ENCODE measurements at regions not wholly inside any gene's neighbourhood (a gene's known extent, or its start where the extent isn't known, plus 50 kb on each side); places are given as distances from the start of the nearest gene placed in this dataset.

DNA sequence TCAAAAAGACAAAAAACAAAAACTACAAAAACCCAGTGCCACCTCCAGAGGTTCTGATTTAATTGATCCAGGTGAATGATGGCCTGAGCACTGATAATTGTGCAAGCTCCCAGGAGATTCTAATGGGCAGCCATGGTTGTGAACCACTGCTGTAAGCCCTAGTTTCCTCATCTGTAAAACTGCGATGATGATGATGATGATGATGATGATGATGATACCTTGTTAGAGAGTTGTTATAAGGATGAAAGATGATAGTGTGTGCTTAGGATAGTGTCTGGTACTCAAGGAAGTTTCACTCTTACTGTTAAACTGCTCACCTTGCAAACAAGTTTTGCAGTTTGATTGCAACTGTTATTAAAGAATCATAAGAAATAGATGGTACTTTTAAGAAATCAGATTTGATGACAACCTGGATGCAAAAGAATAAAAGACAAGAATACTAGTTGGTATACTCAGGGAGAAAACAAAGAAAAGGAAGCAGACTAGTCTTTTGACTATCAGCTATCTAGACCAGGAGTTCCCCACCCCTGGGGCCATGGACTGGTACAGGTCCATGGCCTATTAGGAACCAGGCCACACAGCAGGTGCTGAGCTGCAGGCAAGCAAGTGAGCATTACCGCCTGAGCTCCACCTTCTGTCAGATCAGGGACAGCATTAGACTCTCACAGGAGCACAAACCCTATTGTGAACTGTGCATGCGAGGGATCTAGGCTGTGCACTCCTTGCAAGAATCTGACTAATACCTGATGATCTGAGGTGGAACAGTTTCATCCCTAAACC is 98.0 kb downstream of the OR2K2 start:
- TF ChIP-seq JUND (IDR thresholded peaks at IDR 0.05) (no peak), HNF4G (IDR thresholded peaks at IDR 0.05) (no peak), NR2F2 (IDR thresholded peaks at IDR 0.05) (no peak), RXRA (IDR thresholded peaks at IDR 0.05) (no peak), SP1 (IDR thresholded peaks at IDR 0.05) (no peak), CTCF (IDR thresholded peaks at IDR 0.05; ENCODE audit: low read depth, low read length, missing input control) (no peak), EGR1 (IDR thresholded peaks at IDR 0.05; ENCODE audit: low read depth in 2 of 2) (no peak)
- TF ChIP-seq, protein P1, sequence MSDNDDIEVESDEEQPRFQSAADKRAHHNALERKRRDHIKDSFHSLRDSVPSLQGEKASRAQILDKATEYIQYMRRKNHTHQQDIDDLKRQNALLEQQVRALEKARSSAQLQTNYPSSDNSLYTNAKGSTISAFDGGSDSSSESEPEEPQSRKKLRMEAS (IDR thresholded peaks at IDR 0.05), result no peak
- TF ChIP-seq, protein P2, sequence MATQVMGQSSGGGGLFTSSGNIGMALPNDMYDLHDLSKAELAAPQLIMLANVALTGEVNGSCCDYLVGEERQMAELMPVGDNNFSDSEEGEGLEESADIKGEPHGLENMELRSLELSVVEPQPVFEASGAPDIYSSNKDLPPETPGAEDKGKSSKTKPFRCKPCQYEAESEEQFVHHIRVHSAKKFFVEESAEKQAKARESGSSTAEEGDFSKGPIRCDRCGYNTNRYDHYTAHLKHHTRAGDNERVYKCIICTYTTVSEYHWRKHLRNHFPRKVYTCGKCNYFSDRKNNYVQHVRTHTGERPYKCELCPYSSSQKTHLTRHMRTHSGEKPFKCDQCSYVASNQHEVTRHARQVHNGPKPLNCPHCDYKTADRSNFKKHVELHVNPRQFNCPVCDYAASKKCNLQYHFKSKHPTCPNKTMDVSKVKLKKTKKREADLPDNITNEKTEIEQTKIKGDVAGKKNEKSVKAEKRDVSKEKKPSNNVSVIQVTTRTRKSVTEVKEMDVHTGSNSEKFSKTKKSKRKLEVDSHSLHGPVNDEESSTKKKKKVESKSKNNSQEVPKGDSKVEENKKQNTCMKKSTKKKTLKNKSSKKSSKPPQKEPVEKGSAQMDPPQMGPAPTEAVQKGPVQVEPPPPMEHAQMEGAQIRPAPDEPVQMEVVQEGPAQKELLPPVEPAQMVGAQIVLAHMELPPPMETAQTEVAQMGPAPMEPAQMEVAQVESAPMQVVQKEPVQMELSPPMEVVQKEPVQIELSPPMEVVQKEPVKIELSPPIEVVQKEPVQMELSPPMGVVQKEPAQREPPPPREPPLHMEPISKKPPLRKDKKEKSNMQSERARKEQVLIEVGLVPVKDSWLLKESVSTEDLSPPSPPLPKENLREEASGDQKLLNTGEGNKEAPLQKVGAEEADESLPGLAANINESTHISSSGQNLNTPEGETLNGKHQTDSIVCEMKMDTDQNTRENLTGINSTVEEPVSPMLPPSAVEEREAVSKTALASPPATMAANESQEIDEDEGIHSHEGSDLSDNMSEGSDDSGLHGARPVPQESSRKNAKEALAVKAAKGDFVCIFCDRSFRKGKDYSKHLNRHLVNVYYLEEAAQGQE (IDR thresholded peaks at IDR 0.05), result no peak
- DNase-seq (ENCODE audit: low spot score), result no peak
- Histone ChIP-seq H3K4me3 (ENCODE audit: low read depth in 1 of 3, low read length in 3 of 3) (no peak overlapping the region), H3K27ac (ENCODE audit: low read depth in 1 of 2, low read length in 2 of 2) (no peak overlapping the region), H3K4me1 (ENCODE audit: control insufficient read depth in 4 of 4, insufficient read depth in 4 of 4, low read length in 3 of 4) (no peaks in the 10 kb centered on the region), H3K9ac (ENCODE audit: low read depth in 1 of 2, low read length in 2 of 2) (no peak overlapping the region), H3K36me3 (ENCODE audit: control insufficient read depth in 4 of 4, insufficient read depth in 3 of 4, low read depth in 1 of 4, low read length in 3 of 4) (no peaks in the 10 kb centered on the region), H3K9me3 (ENCODE audit: control insufficient read depth in 4 of 4, low read length in 3 of 4) (no peaks in the 10 kb centered on the region), H3K27me3 (ENCODE audit: control insufficient read depth in 4 of 4, insufficient read depth in 4 of 4, low read length in 3 of 4) (no peaks in the 10 kb centered on the region)
- WGBS, result 90% methylated on average over 3 of the region's 3 CpGs

DNA sequence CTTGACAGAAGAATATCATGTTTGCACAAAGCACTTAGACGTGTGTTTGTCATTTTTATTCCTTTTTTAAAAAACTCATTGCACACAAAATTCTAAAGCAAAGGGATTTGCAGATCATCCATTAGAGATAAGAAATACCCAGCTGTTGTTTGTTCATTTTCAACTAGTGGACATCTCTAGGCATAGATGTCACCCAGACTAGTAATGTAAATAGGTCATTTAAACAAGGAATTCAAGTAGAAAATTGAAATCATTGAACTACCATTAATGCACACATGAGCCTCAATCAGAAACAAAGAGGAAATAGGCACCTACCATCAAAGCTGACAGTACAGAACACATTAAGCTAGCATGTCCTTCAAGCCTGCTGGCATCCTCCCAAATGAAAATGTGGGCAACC is 107.3 kb downstream of the OR2K2 start:
- WGBS, result 54% methylated on average over 1 of the region's 1 CpG
- no peaks in the 10 kb centered on the region for H3K36me3 ChIP-seq (ENCODE audit: control insufficient read depth in 4 of 4, insufficient read depth in 3 of 4, low read depth in 1 of 4, low read length in 3 of 4)
- H3K27ac ChIP-seq (ENCODE audit: low read depth in 1 of 2, low read length in 2 of 2), result no peak overlapping the region
- H3K4me1 ChIP-seq (ENCODE audit: control insufficient read depth in 4 of 4, insufficient read depth in 4 of 4, low read length in 3 of 4), result no peaks in the 10 kb centered on the region
- H3K9me3 ChIP-seq (ENCODE audit: control insufficient read depth in 4 of 4, low read length in 3 of 4), result no peaks in the 10 kb centered on the region
- H3K27me3 ChIP-seq (ENCODE audit: control insufficient read depth in 4 of 4, insufficient read depth in 4 of 4, low read length in 3 of 4), result no peaks in the 10 kb centered on the region
- DNase-seq (ENCODE audit: low spot score), result no peak
- H3K9ac ChIP-seq (ENCODE audit: low read depth in 1 of 2, low read length in 2 of 2), result no peak overlapping the region
- H3K4me3 ChIP-seq (ENCODE audit: low read depth in 1 of 3, low read length in 3 of 3), result no peak overlapping the region
- no peak for TF ChIP-seq YY1 (IDR thresholded peaks at IDR 0.05)
- TF ChIP-seq, protein P3, sequence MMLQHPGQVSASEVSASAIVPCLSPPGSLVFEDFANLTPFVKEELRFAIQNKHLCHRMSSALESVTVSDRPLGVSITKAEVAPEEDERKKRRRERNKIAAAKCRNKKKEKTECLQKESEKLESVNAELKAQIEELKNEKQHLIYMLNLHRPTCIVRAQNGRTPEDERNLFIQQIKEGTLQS (IDR thresholded peaks at IDR 0.05), result no peak
- no peak for TF ChIP-seq SP1 (IDR thresholded peaks at IDR 0.05)
- no peak for TF ChIP-seq CTCF (IDR thresholded peaks at IDR 0.05; ENCODE audit: low read depth, low read length, missing input control)
- TF ChIP-seq TAF1 (conservative IDR thresholded peaks at IDR 0.05), result no peak
- TF ChIP-seq GABPA (IDR thresholded peaks at IDR 0.05 in 1 of 2, conservative IDR thresholded peaks at IDR 0.05 in 1 of 2), result no peak
- TF ChIP-seq FOXA1 (IDR thresholded peaks at IDR 0.05), result no peak
- no peak for TF ChIP-seq RAD21 (IDR thresholded peaks at IDR 0.05)
- TF ChIP-seq HNF4G (IDR thresholded peaks at IDR 0.05), result no peak
- TF ChIP-seq JUND (IDR thresholded peaks at IDR 0.05), result no peak
- TF ChIP-seq EGR1 (IDR thresholded peaks at IDR 0.05; ENCODE audit: low read depth in 2 of 2), result no peak
- TF ChIP-seq, protein P1 (IDR thresholded peaks at IDR 0.05), result no peak
- TF ChIP-seq, protein P2 (IDR thresholded peaks at IDR 0.05), result no peak
- TF ChIP-seq FOXA2 (IDR thresholded peaks at IDR 0.05), result no peak
- no peak for TF ChIP-seq RXRA (IDR thresholded peaks at IDR 0.05)

Measured in liver (tissue), 8 donors.